Esophagus squamous epithelium (tissue), 4 donors: ENCODE measurements at regions not wholly inside any gene's neighbourhood (a gene's known extent, or its start where the extent isn't known, plus 50 kb on each side); places are given as distances from the start of the nearest gene placed in this dataset.

ENCODE experiments used
- CTCF ChIP-seq, 6 experiments: fragments of 450-650 bp in 4 of 6; fragments of 200-600 bp in 2 of 6; sonication (generic) in 2 of 6; IDR thresholded peaks; one replicate each; pipeline ENCODE4 v1.5.1; 2016 to 2019; ENCODE audit warnings: antibody characterized with exemption in 6 of 6, mild to moderate bottlenecking in 4 of 6, moderate library complexity in 4 of 6
- POLR2A ChIP-seq, 4 donors: fragments of 450-650 bp; IDR thresholded peaks; one replicate each; pipeline ENCODE4 v1.6.1; 2017; ENCODE audit warnings: antibody characterized with exemption in 4 of 4, mild to moderate bottlenecking in 4 of 4, moderate library complexity in 3 of 4

- TF ChIP-seq CTCF (IDR thresholded peaks at IDR 0.05) (no peak), POLR2A (IDR thresholded peaks at IDR 0.05) (no peak)
Observed at GRCh38 chr5:74949976-74950375, 83.8 kb upstream of the FAM169A start.
